ACHN (cell line): ENCODE measurements at regions not wholly inside any gene's neighbourhood (a gene's known extent, or its start where the extent isn't known, plus 50 kb on each side); places are given as distances from the start of the nearest gene placed in this dataset.

Source experiments
- DNase-seq: peaks from one replicate; pipeline ENCODE4 v3.0.0-alpha.2; 2015
- in situ Hi-C: cut with HindIII; loops from 2 replicates; pipeline ENCODE4 v1.10.0; 2017; ENCODE audit warnings: low sequenced_read_pairs, low pct_ligation_motif_present, low pct_unique_long_range_greater_than_20kb

DNA sequence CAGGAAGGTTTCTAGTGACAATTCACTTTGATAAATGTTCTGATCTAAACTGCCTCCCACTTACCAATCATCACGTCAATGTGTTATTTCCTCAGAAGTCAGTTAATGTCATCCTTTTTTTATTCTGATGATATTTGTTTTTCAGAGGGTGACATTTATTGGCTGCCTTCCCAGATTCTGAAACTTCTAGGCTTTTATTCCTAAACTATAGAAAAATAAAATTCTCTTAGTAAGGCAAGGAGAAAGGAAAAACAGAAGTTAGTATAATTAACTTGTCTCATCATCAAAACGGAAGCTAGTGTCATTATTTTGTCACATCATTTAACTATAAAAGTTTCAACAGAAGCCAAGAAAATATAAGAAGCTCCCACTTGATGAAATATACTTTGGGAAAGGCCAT, 100.0 kb upstream of the C3orf80 start:
- in situ Hi-C loops, result no loop called here
- DNase-seq, result no peak

- in situ Hi-C loops, result no loop called here
- no peak for DNase-seq
Measured at GRCh38 chr3:160126051-160126450, 99.2 kb upstream of the C3orf80 start.

- in situ Hi-C loops, result no loop called here
- no peak for DNase-seq
Measured at GRCh38 chr3:160126761-160127160, 98.5 kb upstream of the C3orf80 start.

GRCh38 chr3:160127308-160127707, 97.9 kb upstream of the C3orf80 start:
- DNase-seq, result no peak
- in situ Hi-C loops, result no loop called here

GRCh38 chr3:160128056-160128455, 97.2 kb upstream of the C3orf80 start:
- in situ Hi-C loops, result no loop called here
- DNase-seq, result no peak

GRCh38 chr3:160129459-160130061, 95.7 kb upstream of the C3orf80 start:
- in situ Hi-C loops, result no loop called here

GRCh38 chr3:160130071-160130470, 95.2 kb upstream of the C3orf80 start:
- in situ Hi-C loops, result no loop called here
- DNase-seq, result no peak

More at GRCh38 chr3:160129459-160130061, 95.7 kb upstream of the C3orf80 start:
- DNase-seq, result peak; percentile 51

DNA sequence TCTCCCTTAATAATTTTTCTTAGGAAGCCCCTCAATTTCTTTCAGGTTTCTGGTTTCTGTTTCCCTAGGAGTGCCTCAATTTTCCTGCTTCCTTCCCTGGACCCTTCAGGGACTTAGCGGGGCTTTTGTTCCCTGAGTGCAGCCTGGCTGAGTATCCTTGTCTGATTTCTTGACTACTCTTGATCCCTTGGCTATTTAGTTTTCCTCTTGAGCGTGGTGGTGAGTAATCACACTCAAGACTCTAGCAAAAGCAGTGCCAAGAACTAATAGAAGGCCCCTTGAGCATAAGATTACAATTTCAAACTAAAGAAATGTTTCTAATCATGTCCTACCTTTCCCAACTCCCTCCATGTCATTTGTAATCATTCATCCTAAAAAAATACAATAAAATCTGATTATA, 94.3 kb upstream of the C3orf80 start:
- no peak for DNase-seq
- in situ Hi-C loops, result no loop called here

DNA sequence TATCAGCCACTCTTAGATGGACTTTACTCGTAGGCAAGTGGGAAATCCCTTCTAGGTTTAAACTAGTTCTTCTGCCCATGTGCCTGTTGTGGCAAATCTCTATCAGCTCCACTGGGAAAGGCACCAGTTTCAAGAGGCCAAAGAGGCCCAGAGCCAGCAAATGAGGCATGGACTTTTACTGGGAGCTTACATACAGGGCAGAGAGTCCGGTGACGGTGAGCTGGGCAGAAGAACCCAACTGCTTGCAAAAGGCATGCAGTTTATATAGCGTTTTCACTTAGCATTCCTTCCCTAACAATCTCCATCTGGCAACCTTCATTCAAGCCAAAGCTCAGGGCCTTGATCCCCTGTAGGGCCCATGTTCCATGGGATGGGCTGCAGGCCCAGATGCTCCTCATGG, 93.0 kb upstream of the C3orf80 start:
- in situ Hi-C loops, result no loop called here
- DNase-seq, result no peak

GRCh38 chr3:160133757-160134156, 91.5 kb upstream of the C3orf80 start:
- DNase-seq, result peak; percentile 21
- in situ Hi-C loops, result no loop called here

DNA sequence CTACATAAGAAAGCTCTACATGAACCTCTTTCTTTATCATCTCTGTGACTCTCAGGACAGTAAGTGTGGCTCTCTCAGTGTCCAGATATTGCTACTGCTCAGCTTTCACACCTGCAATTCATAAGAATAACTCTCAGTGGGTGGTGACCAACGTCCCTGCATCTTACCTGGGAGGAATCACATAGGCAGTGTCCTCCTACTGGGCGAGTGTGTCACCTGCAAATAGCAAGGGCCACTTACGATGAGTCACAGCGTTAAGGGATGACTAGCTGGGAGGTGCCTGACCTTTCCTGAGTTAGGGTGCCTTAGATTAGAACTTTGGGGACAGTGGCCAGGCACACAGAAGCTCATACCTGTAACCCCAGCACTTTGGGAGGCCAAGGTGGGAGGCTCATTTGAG, 90.8 kb upstream of the C3orf80 start:
- DNase-seq, result no peak
- in situ Hi-C loops, result no loop called here

GRCh38 chr3:160134964-160135363, 90.3 kb upstream of the C3orf80 start:
- DNase-seq, result no peak
- in situ Hi-C loops, result no loop called here

DNA sequence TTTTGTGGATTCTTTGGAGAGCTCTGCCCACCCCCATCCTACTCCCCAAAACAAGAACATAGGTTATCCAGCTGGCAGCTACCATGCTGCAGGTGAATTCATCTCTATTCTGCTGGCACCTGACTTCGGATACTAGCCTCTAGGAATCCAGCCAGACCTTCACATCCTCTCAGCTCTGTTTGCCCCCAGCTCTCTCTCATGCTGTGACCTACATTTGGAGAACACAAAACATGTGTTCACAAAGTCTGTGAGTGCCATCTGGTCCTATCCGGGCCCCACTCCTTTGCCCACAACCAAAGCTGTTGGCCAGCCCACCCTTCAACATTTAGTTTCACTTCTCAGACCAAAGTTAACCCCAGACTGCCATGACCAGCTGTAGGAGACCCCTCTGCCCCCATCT, 89.4 kb upstream of the C3orf80 start:
- DNase-seq, result no peak
- in situ Hi-C loops, result no loop called here

- no peak for DNase-seq
- in situ Hi-C loops, result no loop called here
Measured at GRCh38 chr3:160136421-160136820, 88.8 kb upstream of the C3orf80 start.

- in situ Hi-C loops, result no loop called here
Measured at GRCh38 chr3:160139291-160139690, 85.9 kb upstream of the C3orf80 start.

DNA sequence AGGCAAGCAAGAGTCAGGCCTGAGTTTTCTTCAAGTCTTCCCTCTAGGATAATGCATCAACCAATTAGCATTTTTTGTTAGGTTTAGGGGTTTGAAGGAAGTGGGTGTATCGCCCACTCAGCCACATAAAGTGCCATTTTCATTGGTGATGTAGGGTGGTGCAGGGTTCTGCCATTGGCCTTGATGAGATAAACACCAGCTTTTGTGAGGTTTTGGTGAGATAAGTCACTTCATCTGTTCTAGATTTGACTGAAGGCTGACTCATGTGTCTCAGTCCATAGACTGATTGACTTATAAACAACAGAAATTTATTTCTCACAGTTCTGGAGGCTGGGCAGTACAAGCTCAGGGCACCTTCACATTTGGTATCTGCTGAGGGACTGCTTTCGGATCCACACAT, 84.5 kb upstream of the C3orf80 start:
- DNase-seq, result no peak
- in situ Hi-C loops, result no loop called here

More at GRCh38 chr3:160139291-160139690, 85.9 kb upstream of the C3orf80 start:
- no peak for DNase-seq

DNA sequence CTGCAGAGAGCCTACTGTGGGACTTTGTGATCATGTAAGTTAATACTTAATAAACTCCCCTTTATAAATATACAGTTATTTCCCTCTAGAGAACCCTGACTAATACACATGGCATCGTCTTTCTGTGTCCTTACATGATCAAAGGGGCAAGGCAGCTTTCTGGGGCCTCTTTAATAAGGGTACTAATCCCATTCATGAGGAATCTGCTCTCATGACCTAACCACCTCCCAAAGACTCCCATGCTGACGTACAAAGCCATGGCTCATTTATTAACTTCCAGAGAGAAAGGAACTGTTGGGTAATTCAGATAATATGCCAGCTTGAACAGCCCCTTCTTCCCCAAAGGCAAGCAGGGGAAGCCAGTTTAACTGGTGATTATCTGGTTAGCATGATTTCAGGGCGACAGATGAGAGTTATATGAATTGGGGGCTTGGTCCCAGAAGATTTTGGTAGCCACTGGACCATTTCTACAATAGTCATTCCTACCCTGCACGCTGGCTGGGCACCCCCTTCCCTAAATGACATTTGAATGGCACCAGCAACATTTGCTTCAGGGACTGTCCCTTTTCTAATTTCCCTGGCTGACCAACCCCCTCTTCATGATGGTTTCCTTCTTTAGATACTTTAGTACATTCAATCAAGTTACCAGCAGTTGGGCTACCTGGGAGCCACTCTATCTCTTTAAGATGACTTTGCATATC, 83.6 kb upstream of the C3orf80 start:
- DNase-seq, result no peak
- in situ Hi-C loops, result no loop called here

GRCh38 chr3:160143482-160143881, 81.7 kb upstream of the C3orf80 start:
- in situ Hi-C loops, result no loop called here

DNA sequence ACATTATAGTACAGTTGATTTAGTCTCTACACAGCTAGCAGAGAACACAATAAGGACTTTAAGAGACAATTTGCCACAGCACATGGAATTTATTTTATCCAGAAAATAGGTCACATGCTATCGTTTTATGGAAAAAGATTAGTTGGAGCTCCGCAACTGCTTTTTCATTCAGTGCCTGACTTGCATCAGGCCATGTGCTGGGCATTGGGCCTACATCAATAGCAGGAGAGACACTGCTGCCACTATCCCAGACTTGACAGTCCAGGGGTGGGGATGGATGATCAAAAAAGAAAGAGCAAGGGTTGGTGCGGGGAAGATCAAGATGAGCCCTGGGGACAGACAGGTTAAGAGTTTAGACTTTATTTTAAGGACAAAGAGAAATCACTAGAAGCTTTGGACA, 75.2 kb upstream of the C3orf80 start:
- no peak for DNase-seq
- in situ Hi-C loops, result no loop called here

More at GRCh38 chr3:160143482-160143881, 81.7 kb upstream of the C3orf80 start:
- no peak for DNase-seq

DNA sequence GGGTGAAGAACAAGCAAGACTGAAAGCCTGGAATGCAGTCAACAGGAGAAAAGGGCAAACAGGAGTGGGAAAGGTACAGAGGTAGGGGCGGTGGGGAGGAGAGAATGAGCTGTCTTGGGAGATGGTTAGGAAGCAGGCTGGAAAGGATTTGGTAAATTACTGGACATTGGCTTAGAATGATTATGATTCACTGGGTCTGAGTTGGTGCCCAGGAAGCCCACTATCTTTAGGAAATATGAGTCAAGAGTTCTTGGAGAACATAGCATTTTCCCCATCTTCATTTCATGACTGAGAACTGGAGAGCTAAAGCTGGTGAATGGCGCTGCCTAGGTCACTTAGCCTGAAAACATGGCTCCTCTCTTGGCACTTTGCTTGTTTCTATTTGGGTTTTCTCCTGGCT, 74.7 kb upstream of the C3orf80 start:
- in situ Hi-C loops, result no loop called here
- DNase-seq, result no peak
